ENCODE measurements at regions not wholly inside any gene's neighbourhood (a gene's known extent, or its start where the extent isn't known, plus 50 kb on each side); places are given as distances from the start of the nearest gene placed in this dataset.

- H3K9me2 ChIP-seq (replicated peaks; ENCODE audit: control insufficient read depth, low read length) = no peaks in the 10 kb centered on the region
- no peak overlapping the region for H3K4me3 ChIP-seq (ENCODE audit: low read length)
- no peaks in the 10 kb centered on the region for H3K27me3 ChIP-seq (ENCODE audit: control insufficient read depth, low read length)
- TF ChIP-seq CTCF (IDR thresholded peaks at IDR 0.05; ENCODE audit: low read depth, low read length, poor library complexity, severe bottlenecking) = no peak
- TF ChIP-seq EZH2phosphoT487 (IDR thresholded peaks at IDR 0.05; ENCODE audit: borderline replicate concordance, low read length) = no peak
- H3K4me1 ChIP-seq (ENCODE audit: control insufficient read depth, low read length) = no peaks in the 10 kb centered on the region
- H3K36me3 ChIP-seq (ENCODE audit: control insufficient read depth, low read length) = no peaks in the 10 kb centered on the region
- H3K9me3 ChIP-seq (ENCODE audit: control insufficient read depth, insufficient read depth, low read length) = no peaks in the 10 kb centered on the region
- H3K4me2 ChIP-seq (ENCODE audit: low read length) = no peak overlapping the region
- H3K79me2 ChIP-seq (ENCODE audit: control insufficient read depth, low read length) = no peaks in the 10 kb centered on the region
- H3F3A ChIP-seq (ENCODE audit: control insufficient read depth, insufficient read depth) = no peaks in the 10 kb centered on the region
- no peak overlapping the region for H3K27ac ChIP-seq (ENCODE audit: low read depth, low read length)
- H4K20me1 ChIP-seq (ENCODE audit: control insufficient read depth, insufficient read depth, low read depth, low read length) = no peaks in the 10 kb centered on the region
Measured at GRCh38 chr2:7953195-7953594, 728.7 kb upstream of the ID2 start.

GRCh38 chr2:7954234-7954633 lies 727.6 kb upstream of the ID2 start:
- TF ChIP-seq CTCF (IDR thresholded peaks at IDR 0.05; ENCODE audit: low read depth, low read length, poor library complexity, severe bottlenecking) = no peak
- no peak for TF ChIP-seq EZH2phosphoT487 (IDR thresholded peaks at IDR 0.05; ENCODE audit: borderline replicate concordance, low read length)
- H3K27ac ChIP-seq (ENCODE audit: low read depth, low read length) = no peak overlapping the region
- no peaks in the 10 kb centered on the region for H3K9me3 ChIP-seq (ENCODE audit: control insufficient read depth, insufficient read depth, low read length)
- H3K4me1 ChIP-seq (ENCODE audit: control insufficient read depth, low read length) = no peaks in the 10 kb centered on the region
- no peaks in the 10 kb centered on the region for H3K9me2 ChIP-seq (replicated peaks; ENCODE audit: control insufficient read depth, low read length)
- H4K20me1 ChIP-seq (ENCODE audit: control insufficient read depth, insufficient read depth, low read depth, low read length) = no peaks in the 10 kb centered on the region
- no peaks in the 10 kb centered on the region for H3K79me2 ChIP-seq (ENCODE audit: control insufficient read depth, low read length)
- no peaks in the 10 kb centered on the region for H3K27me3 ChIP-seq (ENCODE audit: control insufficient read depth, low read length)
- no peaks in the 10 kb centered on the region for H3F3A ChIP-seq (ENCODE audit: control insufficient read depth, insufficient read depth)
- H3K4me3 ChIP-seq (ENCODE audit: low read length) = no peak overlapping the region
- H3K36me3 ChIP-seq (ENCODE audit: control insufficient read depth, low read length) = no peaks in the 10 kb centered on the region
- no peak overlapping the region for H3K4me2 ChIP-seq (ENCODE audit: low read length)

GRCh38 chr2:7956126-7956689 lies 725.6 kb upstream of the ID2 start:
- H3K36me3 ChIP-seq (ENCODE audit: control insufficient read depth, low read length) = no peaks in the 10 kb centered on the region

More at GRCh38 chr2:7956126-7956689, 725.6 kb upstream of the ID2 start:
- TF ChIP-seq EZH2phosphoT487 (IDR thresholded peaks at IDR 0.05; ENCODE audit: borderline replicate concordance, low read length) (no peak), CTCF (IDR thresholded peaks at IDR 0.05; ENCODE audit: low read depth, low read length, poor library complexity, severe bottlenecking) (no peak)
- H3K27me3 ChIP-seq (ENCODE audit: control insufficient read depth, low read length) = no peaks in the 10 kb centered on the region
- H3K4me3 ChIP-seq (ENCODE audit: low read length) = no peak overlapping the region
- no peak overlapping the region for H3K27ac ChIP-seq (ENCODE audit: low read depth, low read length)
- no peaks in the 10 kb centered on the region for H3K79me2 ChIP-seq (ENCODE audit: control insufficient read depth, low read length)
- H4K20me1 ChIP-seq (ENCODE audit: control insufficient read depth, insufficient read depth, low read depth, low read length) = no peaks in the 10 kb centered on the region
- H3K4me2 ChIP-seq (ENCODE audit: low read length) = no peak overlapping the region
- H3F3A ChIP-seq (ENCODE audit: control insufficient read depth, insufficient read depth) = no peaks in the 10 kb centered on the region
- no peaks in the 10 kb centered on the region for H3K9me2 ChIP-seq (replicated peaks; ENCODE audit: control insufficient read depth, low read length)
- H3K9me3 ChIP-seq (ENCODE audit: control insufficient read depth, insufficient read depth, low read length) = no peaks in the 10 kb centered on the region
- H3K4me1 ChIP-seq (ENCODE audit: control insufficient read depth, low read length) = no peaks in the 10 kb centered on the region

Measured in DOHH2 (cell line).